MM.1S (cell line): ENCODE measurements at regions not wholly inside any gene's neighbourhood (a gene's known extent, or its start where the extent isn't known, plus 50 kb on each side); places are given as distances from the start of the nearest gene placed in this dataset.

Experiments used
- DNase-seq: peaks from one replicate; pipeline ENCODE4 v3.0.0-alpha.2; 2015
- H2AFZ ChIP-seq: fragments of 300-600 bp; sonication (generic); 2 replicates; pipeline ENCODE4 v1.6.0; 2016; ENCODE audit warnings: antibody characterized with exemption, low read length
- H3F3A ChIP-seq: fragments of 300-600 bp; sonication (generic); 2 replicates; pipeline ENCODE4 v1.6.1; 2016; ENCODE audit warnings: mild to moderate bottlenecking, antibody characterized with exemption, low read length, moderate library complexity, mixed read lengths; ENCODE audit not compliant: insufficient read depth
- H3K27ac ChIP-seq: fragments of 300-600 bp; sonication (generic); 2 replicates; pipeline ENCODE4 v1.5.1; 2016; ENCODE audit warnings: mild to moderate bottlenecking, low read length
- H3K27me3 ChIP-seq: fragments of 300-600 bp; sonication (generic); replicated peaks from 2 replicates; pipeline ENCODE4 v1.6.0; 2016; ENCODE audit warnings: low read length; ENCODE audit not compliant: insufficient read depth
- H3K36me3 ChIP-seq: fragments of 300-600 bp; sonication (generic); replicated peaks from 2 replicates; pipeline ENCODE4 v1.6.1; 2016; ENCODE audit warnings: mild to moderate bottlenecking, low read length, mixed read lengths; ENCODE audit not compliant: insufficient read depth
- H3K4me1 ChIP-seq: fragments of 300-600 bp; sonication (generic); 2 replicates; pipeline ENCODE4 v1.6.1; 2016; ENCODE audit warnings: low read length, mixed read lengths
- H3K4me2 ChIP-seq: fragments of 300-600 bp; sonication (generic); 2 replicates; pipeline ENCODE4 v1.6.0; 2016; ENCODE audit warnings: low read depth, low read length
- H3K4me3 ChIP-seq: fragments of 300-600 bp; sonication (generic); 2 replicates; pipeline ENCODE4 v1.5.1; 2016; ENCODE audit warnings: low read length, mixed read lengths
- H3K79me2 ChIP-seq: fragments of 300-600 bp; sonication (generic); 2 replicates; pipeline ENCODE4 v1.6.1; 2016; ENCODE audit warnings: mixed run types, low read length, mixed read lengths
- H3K9ac ChIP-seq: fragments of 300-600 bp; sonication (generic); 2 replicates; pipeline ENCODE4 v1.6.1; 2016; ENCODE audit warnings: low read length, mixed read lengths
- H3K9me2 ChIP-seq: fragments of 300-600 bp; sonication (generic); replicated peaks from 2 replicates; pipeline ENCODE4 v1.6.1; 2016; ENCODE audit warnings: mild to moderate bottlenecking, low read length, mixed read lengths; ENCODE audit not compliant: insufficient read depth
- H3K9me3 ChIP-seq: fragments of 300-600 bp; sonication (generic); replicated peaks from 2 replicates; pipeline ENCODE4 v1.6.1; 2016; ENCODE audit warnings: mild to moderate bottlenecking, low read length, mixed read lengths; ENCODE audit not compliant: insufficient read depth
- H4K20me1 ChIP-seq: fragments of 300-600 bp; sonication (generic); 2 replicates; pipeline ENCODE4 v1.6.1; 2016; ENCODE audit warnings: mild to moderate bottlenecking, low read length, moderate library complexity, mixed read lengths; ENCODE audit not compliant: insufficient read depth
- CTCF ChIP-seq: fragments of 300-600 bp; sonication (generic); IDR thresholded peaks from 2 replicates; pipeline ENCODE4 v1.5.1; 2016; ENCODE audit warnings: antibody characterized with exemption, low read length, mixed read lengths
- EZH2 ChIP-seq: fragments of 300-600 bp; sonication (generic); optimal IDR thresholded peaks from 2 replicates; pipeline ENCODE3; 2017; ENCODE audit warnings: low read depth, mild to moderate bottlenecking, antibody characterized with exemption, low read length, mixed read lengths
- EZH2phosphoT487 ChIP-seq: fragments of 300-600 bp; sonication (generic); IDR thresholded peaks from 2 replicates; pipeline ENCODE4 v1.6.1; 2018; ENCODE audit warnings: antibody characterized with exemption, low read length

- H3K79me2 ChIP-seq = no peaks in the 10 kb centered on the region
- no peaks in the 10 kb centered on the region for H3F3A ChIP-seq
- H3K9me3 ChIP-seq = no peaks in the 10 kb centered on the region
- H3K4me2 ChIP-seq = no peak overlapping the region
- TF ChIP-seq EZH2 = no peak
- TF ChIP-seq CTCF = no peak
- no peak for TF ChIP-seq EZH2phosphoT487
- H3K36me3 ChIP-seq = no peaks in the 10 kb centered on the region
- H4K20me1 ChIP-seq = no peaks in the 10 kb centered on the region
- H3K27me3 ChIP-seq = no peaks in the 10 kb centered on the region
- H3K27ac ChIP-seq = no peak overlapping the region
- H2AFZ ChIP-seq = no peak overlapping the region
- H3K9me2 ChIP-seq = no peaks in the 10 kb centered on the region
- no peak overlapping the region for H3K4me3 ChIP-seq
- H3K9ac ChIP-seq = no peak overlapping the region
- DNase-seq = no peak
- no peaks in the 10 kb centered on the region for H3K4me1 ChIP-seq
Observed at GRCh38 chr5:142441616-142442015, 116.8 kb upstream of the SPRY4 start.

GRCh38 chr5:142439207-142439860 lies 114.5 kb upstream of the SPRY4 start:
- Histone ChIP-seq H3K4me1 (no peaks in the 10 kb centered on the region), H3K79me2 (no peaks in the 10 kb centered on the region), H3K9ac (no peak overlapping the region), H3F3A (no peaks in the 10 kb centered on the region), H3K27me3 (no peaks in the 10 kb centered on the region), H3K36me3 (no peaks in the 10 kb centered on the region), H3K27ac (no peak overlapping the region), H3K9me3 (no peaks in the 10 kb centered on the region), H4K20me1 (no peaks in the 10 kb centered on the region), H2AFZ (no peak overlapping the region), H3K9me2 (no peaks in the 10 kb centered on the region), H3K4me3 (no peak overlapping the region), H3K4me2 (no peak overlapping the region)
- TF ChIP-seq EZH2 (no peak), EZH2phosphoT487 (no peak), CTCF (no peak)
- DNase-seq = no peak

DNA sequence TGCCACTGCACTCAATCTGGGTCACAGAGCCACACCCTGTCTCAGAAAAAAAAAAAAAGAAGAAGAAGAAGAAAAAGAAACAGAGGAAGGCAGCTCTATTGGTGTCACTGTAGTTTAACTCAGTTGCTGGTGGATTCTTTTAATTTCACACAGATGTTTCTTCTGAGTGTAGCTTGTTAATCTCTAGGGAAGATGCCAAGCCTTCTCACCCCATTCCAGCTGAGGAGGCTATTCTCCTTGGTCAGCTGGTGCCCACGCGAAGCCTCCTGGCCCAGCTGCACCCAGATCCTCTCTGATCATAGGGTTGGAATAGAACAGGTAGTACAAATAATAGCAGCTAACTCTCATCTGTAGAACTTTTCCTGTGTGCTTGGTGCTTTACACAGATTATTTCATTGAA lies 113.8 kb upstream of the SPRY4 start:
- no peaks in the 10 kb centered on the region for H4K20me1 ChIP-seq
- no peaks in the 10 kb centered on the region for H3K79me2 ChIP-seq
- H3K27ac ChIP-seq = no peak overlapping the region
- no peaks in the 10 kb centered on the region for H3K36me3 ChIP-seq
- no peaks in the 10 kb centered on the region for H3K27me3 ChIP-seq
- no peaks in the 10 kb centered on the region for H3F3A ChIP-seq
- H3K4me1 ChIP-seq = no peaks in the 10 kb centered on the region
- H3K9ac ChIP-seq = no peak overlapping the region
- H2AFZ ChIP-seq = no peak overlapping the region
- DNase-seq = no peak
- H3K9me3 ChIP-seq = no peaks in the 10 kb centered on the region
- TF ChIP-seq EZH2phosphoT487 (no peak), CTCF (no peak), EZH2 (no peak)
- no peak overlapping the region for H3K4me3 ChIP-seq
- H3K9me2 ChIP-seq = no peaks in the 10 kb centered on the region
- no peak overlapping the region for H3K4me2 ChIP-seq
